ENCODE measurements at regions not wholly inside any gene's neighbourhood (a gene's known extent, or its start where the extent isn't known, plus 50 kb on each side); places are given as distances from the start of the nearest gene placed in this dataset.

DNA sequence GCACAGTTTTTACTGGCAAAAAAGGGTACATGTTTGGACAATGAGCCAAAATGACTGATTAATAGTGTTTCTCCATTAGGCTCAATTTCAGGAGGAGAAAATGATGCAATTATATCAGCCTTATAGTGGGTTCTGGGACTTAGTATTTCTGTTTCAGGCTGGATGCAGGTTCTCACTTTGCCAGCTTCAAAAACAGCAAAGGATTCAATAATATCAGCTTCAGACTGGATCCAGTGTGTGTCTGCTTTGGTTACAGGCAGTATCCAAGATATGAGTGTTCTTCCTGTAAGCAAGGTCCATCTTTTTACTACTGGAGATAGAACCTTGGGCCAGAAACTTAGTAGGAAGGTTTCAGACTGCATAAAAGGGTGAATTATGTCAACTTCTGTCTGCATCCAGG, 790.9 kb upstream of the AMELY start:
- intact Hi-C loops (cut with DNase I; ENCODE audit: low total_unique reads): no loop called here
- Histone ChIP-seq H3K4me1 (no peaks in the 10 kb centered on the region), H3K27ac (no peak overlapping the region), H3K9me3 (no peaks in the 10 kb centered on the region), H3K36me3 (no peaks in the 10 kb centered on the region), H3K4me3 (no peak overlapping the region), H3K27me3 (no peaks in the 10 kb centered on the region)
- TF ChIP-seq POLR2AphosphoS5 (IDR thresholded peaks at IDR 0.05): no peak
- no peak for TF ChIP-seq POLR2A (IDR thresholded peaks at IDR 0.05)
- TF ChIP-seq, protein P1, sequence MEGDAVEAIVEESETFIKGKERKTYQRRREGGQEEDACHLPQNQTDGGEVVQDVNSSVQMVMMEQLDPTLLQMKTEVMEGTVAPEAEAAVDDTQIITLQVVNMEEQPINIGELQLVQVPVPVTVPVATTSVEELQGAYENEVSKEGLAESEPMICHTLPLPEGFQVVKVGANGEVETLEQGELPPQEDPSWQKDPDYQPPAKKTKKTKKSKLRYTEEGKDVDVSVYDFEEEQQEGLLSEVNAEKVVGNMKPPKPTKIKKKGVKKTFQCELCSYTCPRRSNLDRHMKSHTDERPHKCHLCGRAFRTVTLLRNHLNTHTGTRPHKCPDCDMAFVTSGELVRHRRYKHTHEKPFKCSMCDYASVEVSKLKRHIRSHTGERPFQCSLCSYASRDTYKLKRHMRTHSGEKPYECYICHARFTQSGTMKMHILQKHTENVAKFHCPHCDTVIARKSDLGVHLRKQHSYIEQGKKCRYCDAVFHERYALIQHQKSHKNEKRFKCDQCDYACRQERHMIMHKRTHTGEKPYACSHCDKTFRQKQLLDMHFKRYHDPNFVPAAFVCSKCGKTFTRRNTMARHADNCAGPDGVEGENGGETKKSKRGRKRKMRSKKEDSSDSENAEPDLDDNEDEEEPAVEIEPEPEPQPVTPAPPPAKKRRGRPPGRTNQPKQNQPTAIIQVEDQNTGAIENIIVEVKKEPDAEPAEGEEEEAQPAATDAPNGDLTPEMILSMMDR (IDR thresholded peaks at IDR 0.05): no peak
- DNase-seq (ENCODE audit: low spot score in 2 of 2): no peak

DNA sequence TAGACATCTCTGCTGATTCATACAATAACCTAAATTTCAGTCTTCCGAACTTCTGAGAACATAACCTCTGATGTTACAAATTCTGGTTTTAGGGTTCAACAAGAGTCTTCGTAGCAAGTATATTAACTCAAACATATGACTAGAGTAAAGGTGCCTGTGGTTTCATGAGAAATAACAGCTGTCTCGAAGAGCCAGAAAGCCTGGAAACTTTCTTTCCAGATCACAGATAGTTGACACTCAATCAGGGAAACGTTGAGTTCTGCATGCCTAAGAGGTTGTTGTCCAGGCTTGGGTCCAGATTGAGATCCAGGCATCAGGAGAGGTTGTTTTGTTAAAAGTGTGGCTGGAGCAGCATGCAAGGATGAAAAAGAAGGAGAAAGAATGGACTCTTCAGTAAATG, 790.1 kb upstream of the AMELY start:
- Histone ChIP-seq H3K27me3 (no peaks in the 10 kb centered on the region), H3K27ac (no peak overlapping the region), H3K9me3 (no peaks in the 10 kb centered on the region), H3K36me3 (no peaks in the 10 kb centered on the region), H3K4me3 (no peak overlapping the region), H3K4me1 (no peaks in the 10 kb centered on the region)
- TF ChIP-seq, protein P1 (IDR thresholded peaks at IDR 0.05): no peak
- TF ChIP-seq POLR2AphosphoS5 (IDR thresholded peaks at IDR 0.05): no peak
- TF ChIP-seq POLR2A (IDR thresholded peaks at IDR 0.05): no peak
- intact Hi-C loops (cut with DNase I; ENCODE audit: low total_unique reads): no loop called here
- no peak for DNase-seq (ENCODE audit: low spot score in 2 of 2)

DNA sequence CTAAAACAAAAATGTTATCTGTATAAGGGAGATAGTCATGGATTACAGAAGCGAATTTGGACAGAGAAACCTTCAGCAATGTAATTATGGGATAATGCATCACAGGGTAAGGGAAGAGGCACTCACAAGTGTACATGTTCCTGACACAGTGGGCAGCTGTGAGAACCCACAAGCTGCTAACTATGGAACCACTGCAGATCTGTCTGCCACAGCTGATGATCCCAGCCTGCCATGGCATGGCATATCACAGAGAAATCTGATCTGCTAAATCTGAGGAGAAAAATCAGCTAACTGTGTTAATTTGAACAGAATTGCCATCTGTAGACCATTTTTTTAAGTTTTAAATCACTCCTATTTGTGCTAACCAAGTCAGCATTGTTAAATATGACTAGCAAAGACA, 786.0 kb upstream of the AMELY start:
- Histone ChIP-seq H3K27me3 (no peaks in the 10 kb centered on the region), H3K4me1 (no peaks in the 10 kb centered on the region), H3K9me3 (no peaks in the 10 kb centered on the region), H3K27ac (no peak overlapping the region), H3K4me3 (no peak overlapping the region), H3K36me3 (no peaks in the 10 kb centered on the region)
- no peak for DNase-seq (ENCODE audit: low spot score in 2 of 2)
- intact Hi-C loops (cut with DNase I; ENCODE audit: low total_unique reads): no loop called here
- TF ChIP-seq, protein P1 (IDR thresholded peaks at IDR 0.05): no peak
- TF ChIP-seq POLR2A (IDR thresholded peaks at IDR 0.05) (no peak), POLR2AphosphoS5 (IDR thresholded peaks at IDR 0.05) (no peak)

DNA sequence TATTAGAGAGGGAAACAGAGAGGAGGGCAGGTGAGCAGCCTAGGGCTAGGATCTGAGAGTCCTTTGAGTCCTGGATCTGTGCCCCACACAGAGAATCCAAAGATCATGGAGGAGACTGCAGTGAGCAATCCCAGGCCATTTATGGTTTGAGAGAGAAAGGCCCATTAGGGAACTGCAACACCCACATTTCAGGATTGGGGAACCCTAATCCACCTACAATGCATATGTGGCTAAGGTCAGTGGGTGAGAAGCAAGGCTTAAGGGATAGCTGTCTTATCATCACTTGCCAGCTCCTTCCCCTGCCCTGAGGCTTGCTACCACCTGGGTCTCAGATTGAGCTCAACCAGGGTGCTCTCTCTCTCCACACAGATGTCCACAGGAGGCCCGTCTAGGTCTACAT, 781.1 kb upstream of the AMELY start:
- intact Hi-C loops (cut with DNase I; ENCODE audit: low total_unique reads): no loop called here
- no peaks in the 10 kb centered on the region for H3K4me1 ChIP-seq
- no peak overlapping the region for H3K4me3 ChIP-seq
- no peaks in the 10 kb centered on the region for H3K27me3 ChIP-seq
- no peaks in the 10 kb centered on the region for H3K9me3 ChIP-seq
- no peaks in the 10 kb centered on the region for H3K36me3 ChIP-seq
- H3K27ac ChIP-seq: no peak overlapping the region
- TF ChIP-seq POLR2AphosphoS5 (IDR thresholded peaks at IDR 0.05) (no peak), POLR2A (IDR thresholded peaks at IDR 0.05) (no peak)
- TF ChIP-seq, protein P1 (IDR thresholded peaks at IDR 0.05): no peak
- DNase-seq (ENCODE audit: low spot score in 2 of 2): no peak

DNA sequence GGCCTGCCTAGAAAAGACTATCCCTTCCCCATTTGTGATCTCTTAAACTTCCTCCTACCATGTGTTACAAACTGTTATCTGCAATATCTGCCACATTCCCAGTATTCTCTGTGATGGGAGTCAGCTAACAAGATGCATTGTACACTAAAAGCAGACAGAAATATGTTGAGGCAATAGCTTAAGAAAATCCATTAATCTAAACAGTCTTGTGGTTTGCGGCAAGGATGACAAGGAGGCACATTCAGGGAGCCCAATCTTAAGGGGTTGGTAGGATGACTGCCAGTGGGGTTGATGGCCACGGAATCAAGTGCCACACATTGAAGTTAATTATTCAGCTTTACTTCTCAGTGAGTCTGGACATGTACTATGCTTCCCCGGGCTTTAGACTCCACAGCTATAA, 775.5 kb upstream of the AMELY start:
- no peaks in the 10 kb centered on the region for H3K27me3 ChIP-seq
- DNase-seq (ENCODE audit: low spot score in 2 of 2): no peak
- no peak overlapping the region for H3K27ac ChIP-seq
- no peaks in the 10 kb centered on the region for H3K4me1 ChIP-seq
- intact Hi-C loops (cut with DNase I; ENCODE audit: low total_unique reads): no loop called here
- no peak overlapping the region for H3K4me3 ChIP-seq
- no peak for TF ChIP-seq POLR2AphosphoS5 (IDR thresholded peaks at IDR 0.05)
- TF ChIP-seq, protein P1 (IDR thresholded peaks at IDR 0.05): no peak
- no peak for TF ChIP-seq POLR2A (IDR thresholded peaks at IDR 0.05)
- no peaks in the 10 kb centered on the region for H3K9me3 ChIP-seq
- no peaks in the 10 kb centered on the region for H3K36me3 ChIP-seq

All from breast epithelium (tissue), 4 donors.